Spinal cord (tissue), 9 donors: ENCODE measurements at regions not wholly inside any gene's neighbourhood (a gene's known extent, or its start where the extent isn't known, plus 50 kb on each side); places are given as distances from the start of the nearest gene placed in this dataset.
"Not testable (repeated sequence)": the region's sequence is repeated elsewhere in the genome, so short reads cannot be mapped to it uniquely, and the experiment has no call there.

ENCODE experiments used
- DNase-seq, 6 donors: peaks; one replicate each; pipeline versions ENCODE4 v3.0.0 to v3.0.0-alpha.2; 2013 to 2015; ENCODE audit warnings: low spot score in 6 of 6, low read depth in 4 of 6
- H3K27ac ChIP-seq: one replicate; pipeline ENCODE4 v1.5.1; 2013; ENCODE audit warnings: low read depth, low read length, control low read depth
- H3K27me3 ChIP-seq: one replicate; pipeline ENCODE4 v1.6.1; 2013; ENCODE audit warnings: low read length; ENCODE audit not compliant: control insufficient read depth, insufficient read depth
- H3K36me3 ChIP-seq: one replicate; pipeline ENCODE4 v1.6.1; 2013; ENCODE audit warnings: low read length; ENCODE audit not compliant: control insufficient read depth, insufficient read depth
- H3K4me1 ChIP-seq: one replicate; pipeline ENCODE4 v1.6.1; 2013; ENCODE audit warnings: low read length; ENCODE audit not compliant: control insufficient read depth, insufficient read depth
- H3K4me3 ChIP-seq: one replicate; pipeline ENCODE4 v1.5.1; 2013; ENCODE audit warnings: low read depth, low read length, control low read depth
- H3K9me3 ChIP-seq: one replicate; pipeline ENCODE4 v1.6.1; 2013; ENCODE audit warnings: low read length; ENCODE audit not compliant: control insufficient read depth, insufficient read depth
- WGBS: methylation state at CpG from one replicate; pipeline ENCODE4 v1.1.5; 2013; ENCODE audit warnings: missing lambda C conversion rate; ENCODE audit not compliant: insufficient coverage; 5-methylcytosine and 5-hydroxymethylcytosine counted together
- donor health status: healthy.

DNA sequence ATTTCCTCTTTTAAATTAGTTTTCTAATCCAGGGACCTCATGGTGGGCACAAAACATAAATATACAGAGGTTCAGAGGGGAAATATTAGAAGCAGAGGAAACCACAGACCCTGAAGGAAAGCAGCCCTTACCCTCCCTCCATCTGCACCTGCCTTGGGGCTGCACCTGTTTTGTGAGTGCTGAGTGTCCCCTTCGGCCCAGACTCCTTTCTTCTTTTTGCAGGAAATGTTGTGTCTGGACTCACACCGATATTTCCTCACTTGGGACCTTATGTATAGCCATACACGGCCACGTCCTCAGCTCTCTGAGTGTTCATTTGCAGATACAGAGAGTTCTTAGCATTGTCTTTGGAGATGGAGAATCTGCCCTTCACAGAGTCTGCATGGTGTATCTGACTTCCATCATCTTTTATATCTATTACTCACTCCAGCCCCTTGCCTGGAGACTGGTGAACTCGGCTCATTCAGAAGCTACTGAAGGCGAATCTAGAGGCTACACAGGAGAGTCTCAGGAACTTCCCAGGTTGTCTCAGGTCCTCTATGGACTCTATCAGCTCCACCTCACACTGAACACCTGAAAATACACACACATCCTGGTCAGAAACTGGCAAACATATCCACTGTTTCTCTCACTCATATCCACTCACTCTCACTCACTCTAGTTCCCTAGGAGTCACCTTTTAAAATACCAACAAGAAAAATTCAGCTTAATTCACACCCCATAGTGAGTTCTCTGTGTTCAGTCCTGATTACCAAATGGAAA, 829.7 kb downstream of the TMEM121 start:
- H3K36me3 ChIP-seq, H3K4me1 ChIP-seq, H3K27me3 ChIP-seq, H3K9me3 ChIP-seq, H3K27ac ChIP-seq, H3K4me3 ChIP-seq, DNase-seq: not testable (repeated sequence)
- 28% methylated on average over 3 of the region's 6 CpGs for WGBS

DNA sequence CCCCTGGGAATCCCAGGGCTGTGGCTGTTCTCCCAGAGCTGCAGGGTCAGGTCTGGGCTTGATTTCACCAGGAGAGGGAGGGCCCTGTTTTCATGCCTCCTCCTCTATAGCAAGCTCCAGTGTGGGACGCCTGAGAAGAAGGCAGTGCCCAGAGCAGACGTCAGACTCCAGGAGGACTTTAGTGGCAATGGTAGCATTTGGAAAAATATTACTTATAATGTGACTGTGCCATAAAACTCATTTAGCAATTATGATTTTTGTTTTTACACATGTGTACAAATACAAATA, 830.2 kb downstream of the TMEM121 start:
- H3K27ac ChIP-seq, H3K27me3 ChIP-seq, H3K36me3 ChIP-seq, DNase-seq, H3K9me3 ChIP-seq, H3K4me1 ChIP-seq, H3K4me3 ChIP-seq: not testable (repeated sequence)
- no CpG with 5 or more reads among the region's 2 CpGs for WGBS

DNA sequence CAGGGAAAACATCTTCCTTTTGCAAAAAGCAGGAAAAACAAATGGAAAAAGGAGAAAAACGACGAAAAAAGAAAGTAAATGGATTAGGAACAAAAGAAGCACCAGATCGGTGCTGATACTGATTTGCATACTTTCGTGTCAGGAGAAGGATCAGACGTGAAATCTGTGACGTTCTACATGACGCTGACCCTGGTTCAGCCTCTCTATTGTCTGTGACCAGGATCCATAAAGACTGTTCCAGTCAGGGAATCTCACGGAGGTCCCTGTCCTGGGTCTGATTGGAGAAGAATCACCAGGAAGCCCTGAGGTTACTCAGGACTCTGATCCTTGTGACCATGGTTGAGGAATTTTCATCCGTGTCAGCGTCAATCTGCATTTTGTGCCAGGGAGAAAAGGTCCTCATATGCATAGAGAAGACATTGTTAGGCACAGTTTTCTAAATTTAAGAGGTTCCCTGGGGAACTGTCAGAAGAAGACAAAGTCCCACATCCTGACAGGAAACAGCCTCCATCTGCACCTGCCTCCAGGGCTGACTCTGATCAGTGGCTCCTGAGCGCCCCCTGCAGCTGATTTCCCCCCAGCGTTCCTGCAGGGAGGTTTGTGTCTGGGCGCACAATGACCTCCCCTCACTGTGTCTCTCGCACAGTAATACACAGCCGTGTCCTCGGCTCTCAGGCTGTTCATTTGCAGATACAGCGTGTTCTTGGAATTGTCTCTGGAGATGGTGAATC, 832.9 kb downstream of the TMEM121 start:
- H3K4me3 ChIP-seq, H3K27ac ChIP-seq, DNase-seq, H3K36me3 ChIP-seq, H3K27me3 ChIP-seq, H3K4me1 ChIP-seq, H3K9me3 ChIP-seq: not testable (repeated sequence)
- WGBS = 44% methylated on average over 7 of the region's 17 CpGs

DNA sequence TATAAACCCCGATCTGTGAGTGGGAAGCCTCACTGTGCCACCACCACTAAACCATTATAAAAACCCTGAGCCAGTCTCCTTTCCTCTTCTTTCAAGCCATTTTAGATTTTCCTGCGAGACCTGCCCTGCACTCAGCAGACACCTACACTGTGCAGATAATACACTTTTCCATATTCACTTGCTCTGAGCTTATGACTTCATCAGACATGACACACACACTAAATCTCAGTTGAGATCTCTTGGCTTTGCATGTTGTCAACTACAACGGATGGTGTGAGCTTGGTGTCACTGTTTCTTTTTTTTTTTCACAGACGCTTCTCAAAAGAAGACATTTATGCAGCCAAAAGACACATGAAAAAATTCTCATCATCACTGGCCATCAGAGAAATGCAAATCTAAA, 839.0 kb downstream of the TMEM121 start:
- DNase-seq, H3K36me3 ChIP-seq, H3K9me3 ChIP-seq, H3K27ac ChIP-seq, H3K4me3 ChIP-seq, H3K4me1 ChIP-seq, H3K27me3 ChIP-seq: not testable (repeated sequence)
- WGBS = no CpG with 5 or more reads among the region's 4 CpGs

DNA sequence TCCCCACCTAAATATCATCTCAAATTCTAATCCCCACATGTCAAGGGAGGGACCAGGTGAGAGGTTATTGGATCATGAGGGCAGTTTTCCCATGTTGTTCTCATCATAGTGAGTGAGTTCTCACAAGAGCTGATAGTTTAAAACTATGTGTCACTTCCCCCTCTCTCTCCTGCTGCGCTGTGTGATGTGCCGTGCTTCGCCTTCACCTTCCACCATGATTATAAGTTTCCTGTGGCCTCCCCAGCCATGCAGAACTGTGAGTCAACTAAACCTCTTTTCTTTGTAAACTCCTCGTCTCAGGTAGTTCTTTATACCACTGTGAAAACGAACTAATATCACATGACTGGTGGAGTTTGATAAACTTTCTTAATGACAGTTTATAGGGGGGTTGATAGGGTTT, 839.5 kb downstream of the TMEM121 start:
- H3K9me3 ChIP-seq, H3K36me3 ChIP-seq, DNase-seq, H3K27me3 ChIP-seq, H3K4me1 ChIP-seq, H3K4me3 ChIP-seq, H3K27ac ChIP-seq: not testable (repeated sequence)
- WGBS = no CpG with 5 or more reads among the region's 5 CpGs

DNA sequence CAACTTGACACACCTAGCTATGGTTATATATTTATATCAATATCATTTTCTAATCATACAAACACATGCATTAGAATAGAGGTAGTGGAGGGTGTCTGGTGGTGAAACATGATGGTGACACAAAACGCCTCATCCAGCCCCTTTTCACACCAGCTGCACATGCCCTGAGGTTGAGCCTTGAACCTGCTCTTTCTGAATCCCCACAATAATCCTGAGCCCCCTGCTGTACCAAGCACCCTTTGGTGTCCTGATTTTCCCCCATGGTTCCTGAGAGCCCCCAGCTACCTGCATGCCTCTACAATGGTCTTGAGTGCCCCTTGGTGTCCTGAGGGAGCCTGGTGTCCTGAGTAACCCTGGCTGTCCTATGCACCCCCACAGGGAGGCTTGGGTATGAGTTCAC, 840.6 kb downstream of the TMEM121 start:
- H3K9me3 ChIP-seq, H3K4me3 ChIP-seq, H3K36me3 ChIP-seq, DNase-seq, H3K4me1 ChIP-seq, H3K27me3 ChIP-seq, H3K27ac ChIP-seq: not testable (repeated sequence)
- no CpG with 5 or more reads among the region's 1 CpG for WGBS

DNA sequence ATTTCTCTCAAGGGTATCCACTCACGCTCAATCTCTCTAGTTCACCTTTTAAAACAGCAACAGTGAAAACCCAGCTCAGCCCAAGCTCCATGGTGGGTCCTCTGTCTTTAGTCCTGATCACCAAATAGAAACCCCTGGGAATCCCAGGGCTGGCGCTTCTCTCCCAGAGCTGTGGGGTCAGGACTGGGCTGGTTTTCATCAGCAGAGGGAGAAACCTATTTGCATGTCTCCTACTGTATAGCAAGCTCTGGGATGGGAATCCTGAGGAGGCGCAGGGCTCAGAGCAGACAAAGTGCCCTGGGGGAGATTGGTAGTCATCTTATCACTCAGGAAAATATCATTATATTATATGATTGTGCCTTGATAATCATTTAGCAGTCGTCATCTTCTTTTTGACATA, 843.1 kb downstream of the TMEM121 start:
- not testable (repeated sequence) for H3K27me3 ChIP-seq, H3K9me3 ChIP-seq, H3K4me1 ChIP-seq, H3K4me3 ChIP-seq, H3K36me3 ChIP-seq, H3K27ac ChIP-seq, DNase-seq
- no CpG with 5 or more reads among the region's 4 CpGs for WGBS

DNA sequence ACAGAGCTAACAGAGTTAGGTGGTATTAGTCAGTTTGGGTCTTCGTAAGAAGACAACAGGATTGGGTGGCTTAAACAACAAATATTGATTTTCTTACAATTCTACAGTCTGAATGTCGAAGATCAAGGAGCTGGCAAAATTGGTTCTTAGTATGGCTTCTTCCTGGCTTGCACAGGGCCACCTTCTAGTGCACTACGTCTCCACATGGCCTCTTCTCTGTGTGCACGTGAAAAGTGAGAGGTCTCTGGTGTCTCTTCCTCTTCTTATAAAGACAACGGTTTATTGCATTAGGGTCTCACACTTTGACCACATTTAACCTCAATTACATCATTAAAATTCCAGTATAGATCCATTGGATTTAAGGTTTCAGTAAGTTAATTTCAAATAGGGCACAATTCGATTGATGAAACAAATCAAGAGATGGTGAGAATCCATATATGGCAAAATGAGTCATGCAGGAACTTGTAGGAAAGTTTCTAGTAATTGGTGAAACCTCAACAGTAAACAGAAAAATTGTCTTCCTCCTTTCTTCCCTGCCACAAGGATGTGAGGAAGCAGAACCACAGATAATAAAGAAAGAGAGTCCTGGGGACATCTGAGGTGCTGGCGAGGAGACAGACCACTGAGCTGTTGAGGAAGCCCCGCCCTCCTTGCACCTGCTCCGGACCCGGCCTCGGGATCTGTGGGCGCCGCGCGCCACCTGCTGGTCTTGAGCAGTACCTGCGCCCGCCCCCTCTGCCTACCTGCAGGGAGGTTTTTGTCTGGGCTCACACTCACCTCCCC, 846.7 kb downstream of the TMEM121 start:
- Histone ChIP-seq H3K36me3 (no peaks in the 10 kb centered on the region), H3K4me3 (no peak overlapping the region), H3K4me1 (no peaks in the 10 kb centered on the region), H3K27me3 (no peaks in the 10 kb centered on the region), H3K27ac (no peak overlapping the region), H3K9me3 (peaks cover 11% of the 10 kb centered on the region)
- no peak for DNase-seq
- 17% methylated on average over 12 of the region's 17 CpGs for WGBS

DNA sequence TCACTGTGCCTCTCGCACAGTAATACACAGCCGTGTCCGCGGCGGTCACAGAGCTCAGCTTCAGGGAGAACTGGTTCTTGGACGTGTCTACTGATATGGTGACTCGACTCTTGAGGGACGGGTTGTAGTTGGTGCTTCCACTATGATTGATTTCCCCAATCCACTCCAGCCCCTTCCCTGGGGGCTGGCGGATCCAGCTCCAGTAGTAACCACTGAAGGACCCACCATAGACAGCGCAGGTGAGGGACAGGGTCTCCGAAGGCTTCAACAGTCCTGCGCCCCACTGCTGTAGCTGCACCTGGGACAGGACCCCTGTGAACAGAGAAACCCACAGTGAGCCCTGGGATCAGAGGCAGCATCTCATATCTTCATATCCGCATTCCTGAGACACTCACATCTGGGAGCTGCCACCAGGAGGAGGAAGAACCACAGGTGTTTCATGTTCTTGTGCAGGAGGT, 847.3 kb downstream of the TMEM121 start:
- not testable (repeated sequence) for H3K27ac ChIP-seq, H3K4me1 ChIP-seq, H3K4me3 ChIP-seq, H3K27me3 ChIP-seq, DNase-seq, H3K36me3 ChIP-seq
- 69% methylated on average over 9 of the region's 13 CpGs for WGBS
- H3K9me3 ChIP-seq = peaks cover 11% of the 10 kb centered on the region
